Calu3 (cell line): ENCODE measurements at regions not wholly inside any gene's neighbourhood (a gene's known extent, or its start where the extent isn't known, plus 50 kb on each side); places are given as distances from the start of the nearest gene placed in this dataset.

Source experiments
- BruUV-seq: library from RNA; stranded (reverse); fragments of 400-500 nt; replicated peaks from 2 replicates; lab custom pipeline; 2021; lab: Mats Ljungman, UMichigan
- CTCF ChIA-PET: fragments of 300-600 bp; sonication (Branson Sonifier 250); formaldehyde crosslinking; loops from one replicate; lab custom pipeline; 2022; ENCODE audit warnings: antibody characterized with exemption; lab: Charles Lee
- DNase-seq: peaks from one replicate; pipeline ENCODE4 v3.0.0; 2022
- H3K27ac Mint-ChIP-seq: one replicate; pipeline ENCODE4 v1.8.0; 2022; ENCODE audit warnings: mixed read lengths; ENCODE audit not compliant: unreplicated experiment
- H3K27me3 Mint-ChIP-seq: one replicate; pipeline ENCODE4 v1.8.0; 2022; ENCODE audit warnings: mixed read lengths; ENCODE audit not compliant: unreplicated experiment
- H3K36me3 Mint-ChIP-seq: one replicate; pipeline ENCODE4 v1.8.0; 2022; ENCODE audit warnings: mild to moderate bottlenecking, moderate library complexity, mixed read lengths; ENCODE audit not compliant: insufficient read depth, unreplicated experiment
- H3K4me1 Mint-ChIP-seq: one replicate; pipeline ENCODE4 v1.8.0; 2022; ENCODE audit warnings: mild to moderate bottlenecking, low read depth, mixed read lengths; ENCODE audit not compliant: unreplicated experiment
- H3K4me3 Mint-ChIP-seq: one replicate; pipeline ENCODE4 v1.8.0; 2022; ENCODE audit warnings: mild to moderate bottlenecking, low read depth, moderate library complexity, mixed read lengths; ENCODE audit not compliant: unreplicated experiment
- H3K9me3 Mint-ChIP-seq: one replicate; pipeline ENCODE4 v1.8.0; 2022; ENCODE audit warnings: low read depth, mixed read lengths; ENCODE audit not compliant: unreplicated experiment
- CTCF ChIP-seq: fragments of 200-600 bp; IDR thresholded peaks from one replicate; pipeline ENCODE4 v1.8.0; 2022; ENCODE audit warnings: antibody characterized with exemption; ENCODE audit not compliant: unreplicated experiment
- intact Hi-C: fragments of 100-400 bp; cut with micrococcal nuclease; formaldehyde crosslinking; loops from one replicate; pipeline ENCODE4 v1.10.0; 2022; ENCODE audit not compliant: unreplicated experiment

GRCh38 chr3:18070231-18070630 lies 327.8 kb upstream of the TBC1D5 start:
- Mint-ChIP-seq H3K9me3 (no peaks in the 10 kb centered on the region), H3K27ac (no peak overlapping the region), H3K27me3 (no peaks in the 10 kb centered on the region), H3K36me3 (no peaks in the 10 kb centered on the region), H3K4me1 (no peaks in the 10 kb centered on the region), H3K4me3 (no peak overlapping the region)
- BruUV-seq = no TSS peak
- CTCF ChIA-PET = no interaction called here
- TF ChIP-seq CTCF = no peak
- intact Hi-C loops = no loop called here
- no peak for DNase-seq

GRCh38 chr3:18069568-18069967 lies 327.1 kb upstream of the TBC1D5 start:
- Mint-ChIP-seq H3K27ac (no peak overlapping the region), H3K36me3 (no peaks in the 10 kb centered on the region), H3K27me3 (no peaks in the 10 kb centered on the region), H3K9me3 (no peaks in the 10 kb centered on the region), H3K4me1 (no peaks in the 10 kb centered on the region), H3K4me3 (no peak overlapping the region)
- CTCF ChIA-PET = no interaction called here
- DNase-seq = no peak
- no TSS peak for BruUV-seq
- intact Hi-C loops = no loop called here
- no peak for TF ChIP-seq CTCF

GRCh38 chr3:18066899-18067582 lies 324.6 kb upstream of the TBC1D5 start:
- H3K27ac Mint-ChIP-seq = no peak overlapping the region
- TF ChIP-seq CTCF = no peak
- no peaks in the 10 kb centered on the region for H3K27me3 Mint-ChIP-seq
- CTCF ChIA-PET = no interaction called here
- no peaks in the 10 kb centered on the region for H3K4me1 Mint-ChIP-seq
- DNase-seq = no peak
- H3K36me3 Mint-ChIP-seq = no peaks in the 10 kb centered on the region
- no peaks in the 10 kb centered on the region for H3K9me3 Mint-ChIP-seq
- BruUV-seq = no TSS peak
- intact Hi-C loops = no loop called here
- no peak overlapping the region for H3K4me3 Mint-ChIP-seq

GRCh38 chr3:18064586-18064985 lies 322.2 kb upstream of the TBC1D5 start:
- CTCF ChIA-PET = no interaction called here
- BruUV-seq = no TSS peak
- H3K4me1 Mint-ChIP-seq = no peaks in the 10 kb centered on the region
- no peak for DNase-seq
- TF ChIP-seq CTCF = no peak
- no peak overlapping the region for H3K4me3 Mint-ChIP-seq
- H3K36me3 Mint-ChIP-seq = no peaks in the 10 kb centered on the region
- H3K27ac Mint-ChIP-seq = no peak overlapping the region
- no peaks in the 10 kb centered on the region for H3K9me3 Mint-ChIP-seq
- intact Hi-C loops = no loop called here
- no peaks in the 10 kb centered on the region for H3K27me3 Mint-ChIP-seq
